ENCODE measurements at regions not wholly inside any gene's neighbourhood (a gene's known extent, or its start where the extent isn't known, plus 50 kb on each side); places are given as distances from the start of the nearest gene placed in this dataset.

GRCh38 chr4:149140841-149141240 is 674.8 kb downstream of the IQCM start:
- no peak overlapping the region for H3K27ac ChIP-seq
- H3K36me3 ChIP-seq, result no peaks in the 10 kb centered on the region
- H3K4me1 ChIP-seq, result no peaks in the 10 kb centered on the region
- no peak overlapping the region for H3K4me3 ChIP-seq
- no peaks in the 10 kb centered on the region for H3K27me3 ChIP-seq
- no peaks in the 10 kb centered on the region for H3K9me3 ChIP-seq
- H4K20me1 ChIP-seq, result no peaks in the 10 kb centered on the region
- H3K4me2 ChIP-seq, result no peak overlapping the region
- no peak overlapping the region for H3K9ac ChIP-seq
- no peak for TF ChIP-seq Cebpa-rat (IDR thresholded peaks at IDR 0.05)

GRCh38 chr4:149136951-149137620 is 678.6 kb downstream of the IQCM start:
- Histone ChIP-seq H3K27me3 (no peaks in the 10 kb centered on the region), H4K20me1 (no peaks in the 10 kb centered on the region), H3K4me2 (no peak overlapping the region), H3K9me3 (no peaks in the 10 kb centered on the region), H3K4me1 (no peaks in the 10 kb centered on the region), H3K36me3 (no peaks in the 10 kb centered on the region), H3K9ac (no peak overlapping the region), H3K4me3 (no peak overlapping the region), H3K27ac (no peak overlapping the region)
- TF ChIP-seq Cebpa-rat (IDR thresholded peaks at IDR 0.05), result no peak

DNA sequence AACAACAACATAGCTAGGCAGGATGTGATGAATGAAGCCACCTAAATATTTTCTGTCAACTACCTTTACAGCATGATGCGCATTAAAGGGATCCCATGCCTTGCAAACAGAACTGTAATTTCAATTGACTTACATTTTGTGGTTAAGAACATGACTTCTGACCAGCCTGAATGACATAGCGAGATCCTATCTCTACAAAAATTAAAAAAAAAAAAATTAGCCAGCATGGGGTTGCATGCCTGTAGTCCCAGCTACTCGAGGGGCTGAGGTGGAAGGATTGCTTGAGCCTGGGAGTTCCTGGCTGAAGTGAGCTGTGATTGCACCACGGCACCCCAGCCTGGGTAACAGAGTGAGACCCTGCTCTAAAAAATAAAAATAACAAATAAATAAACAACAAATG is 680.6 kb downstream of the IQCM start:
- Histone ChIP-seq H3K9ac (no peak overlapping the region), H3K27me3 (no peaks in the 10 kb centered on the region), H3K4me3 (no peak overlapping the region), H3K9me3 (no peaks in the 10 kb centered on the region), H3K4me1 (no peaks in the 10 kb centered on the region), H4K20me1 (no peaks in the 10 kb centered on the region), H3K36me3 (no peaks in the 10 kb centered on the region), H3K4me2 (no peak overlapping the region), H3K27ac (no peak overlapping the region)
- no peak for TF ChIP-seq Cebpa-rat (IDR thresholded peaks at IDR 0.05)

- Histone ChIP-seq H3K27ac (peak overlapping the region; percentile 24), H4K20me1 (no peaks in the 10 kb centered on the region), H3K9ac (no peak overlapping the region; the same call in 1 of the 2 replicates), H3K27me3 (no peaks in the 10 kb centered on the region), H3K4me1 (peaks cover 35% of the 10 kb centered on the region), H3K4me3 (peak overlapping the region; percentile 20; the same call in 1 of the 2 replicates), H3K9me3 (0 out of 2 replicates have a peak, but pooled peaks cover 5% of the 10 kb centered on the region), H3K4me2 (peak overlapping the region; percentile 71), H3K36me3 (no peaks in the 10 kb centered on the region)
- no peak for TF ChIP-seq Cebpa-rat (IDR thresholded peaks at IDR 0.05)
Observed at GRCh38 chr4:149121023-149121404, 678.8 kb upstream of the NR3C2 start.

GRCh38 chr4:149120331-149121022 is 678.3 kb upstream of the NR3C2 start:
- Histone ChIP-seq H3K4me3 (0 out of 2 replicates have a peak overlapping the region, but pooled peaks have one; percentile 20), H3K9me3 (0 out of 2 replicates have a peak, but pooled peaks cover 5% of the 10 kb centered on the region), H3K27me3 (no peaks in the 10 kb centered on the region), H3K4me2 (peak overlapping the region; percentile 71), H3K36me3 (no peaks in the 10 kb centered on the region), H3K4me1 (peaks cover 35% of the 10 kb centered on the region), H4K20me1 (no peaks in the 10 kb centered on the region), H3K9ac (no peak overlapping the region; the same call in 1 of the 2 replicates), H3K27ac (peak overlapping the region; percentile 38)
- TF ChIP-seq Cebpa-rat (IDR thresholded peaks at IDR 0.05), result no peak

- Histone ChIP-seq H3K27me3 (no peaks in the 10 kb centered on the region), H3K9me3 (0 out of 2 replicates have a peak, but pooled peaks cover 5% of the 10 kb centered on the region), H3K27ac (no peak overlapping the region), H3K4me2 (no peak overlapping the region), H3K4me3 (no peak overlapping the region), H3K36me3 (no peaks in the 10 kb centered on the region), H4K20me1 (no peaks in the 10 kb centered on the region), H3K4me1 (peaks cover 28% of the 10 kb centered on the region), H3K9ac (no peak overlapping the region)
- no peak for TF ChIP-seq Cebpa-rat (IDR thresholded peaks at IDR 0.05)
Observed at GRCh38 chr4:149116806-149117205, 674.6 kb upstream of the NR3C2 start.

GRCh38 chr4:149113804-149114430 is 671.7 kb upstream of the NR3C2 start:
- Histone ChIP-seq H3K27ac (no peak overlapping the region), H3K4me2 (no peak overlapping the region)

DNA sequence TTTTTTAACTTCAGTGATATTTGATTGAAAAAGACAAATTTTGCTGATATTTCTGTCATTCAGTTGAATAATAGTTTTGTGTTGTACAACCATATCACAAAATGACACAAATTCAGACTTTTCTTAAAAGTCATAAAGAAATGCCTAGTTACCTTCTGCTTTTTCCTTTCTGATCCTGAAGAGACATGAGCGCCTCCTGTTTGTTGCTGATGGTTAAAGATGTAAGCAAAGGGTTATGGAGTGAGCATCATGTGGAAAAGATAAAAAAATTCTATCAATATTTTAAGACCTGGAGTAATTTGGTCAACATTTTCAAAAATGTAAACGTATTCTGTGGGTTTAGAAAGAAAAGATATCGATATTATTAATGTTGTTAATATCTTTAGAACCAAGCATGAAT is 669.9 kb upstream of the NR3C2 start:
- no peaks in the 10 kb centered on the region for H3K36me3 ChIP-seq
- H3K4me3 ChIP-seq, result no peak overlapping the region
- no peak overlapping the region for H3K27ac ChIP-seq
- no peak overlapping the region for H3K9ac ChIP-seq
- no peaks in the 10 kb centered on the region for H3K27me3 ChIP-seq
- TF ChIP-seq Cebpa-rat (IDR thresholded peaks at IDR 0.05), result no peak
- H3K9me3 ChIP-seq, result no peaks in the 10 kb centered on the region
- no peak overlapping the region for H3K4me2 ChIP-seq
- H3K4me1 ChIP-seq, result no peaks in the 10 kb centered on the region
- no peaks in the 10 kb centered on the region for H4K20me1 ChIP-seq

More at GRCh38 chr4:149113804-149114430, 671.7 kb upstream of the NR3C2 start:
- no peak for TF ChIP-seq Cebpa-rat (IDR thresholded peaks at IDR 0.05)
- Histone ChIP-seq H3K27me3 (no peaks in the 10 kb centered on the region), H3K4me3 (no peak overlapping the region), H3K9ac (no peak overlapping the region), H3K36me3 (no peaks in the 10 kb centered on the region), H3K9me3 (0 out of 2 replicates have a peak, but pooled peaks cover 2% of the 10 kb centered on the region), H4K20me1 (no peaks in the 10 kb centered on the region), H3K4me1 (0 out of 2 replicates have a peak, but pooled peaks cover 1% of the 10 kb centered on the region)

DNA sequence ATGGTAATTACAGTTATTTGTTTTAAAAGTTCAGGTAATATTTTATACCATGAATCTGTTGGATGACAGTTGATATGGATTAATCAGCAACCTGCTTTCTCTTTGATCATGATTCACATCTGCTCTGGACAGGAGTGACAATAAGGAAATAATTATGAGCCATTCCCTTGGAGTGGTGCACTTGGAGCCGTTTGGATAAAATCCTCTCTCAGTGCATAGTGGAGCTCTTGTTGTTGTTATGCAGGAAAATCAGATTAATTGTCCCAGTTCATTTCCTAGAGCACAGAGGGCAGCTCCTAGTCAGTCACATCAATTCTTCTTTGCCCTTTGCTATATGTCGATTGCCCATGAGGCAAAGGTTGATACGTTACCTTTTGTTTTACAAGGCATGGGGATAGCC is 668.3 kb upstream of the NR3C2 start:
- Histone ChIP-seq H3K4me3 (no peak overlapping the region), H3K27me3 (no peaks in the 10 kb centered on the region), H3K9me3 (no peaks in the 10 kb centered on the region), H3K36me3 (no peaks in the 10 kb centered on the region), H3K4me2 (no peak overlapping the region), H3K4me1 (no peaks in the 10 kb centered on the region), H3K9ac (no peak overlapping the region), H3K27ac (no peak overlapping the region), H4K20me1 (no peaks in the 10 kb centered on the region)
- no peak for TF ChIP-seq Cebpa-rat (IDR thresholded peaks at IDR 0.05)

GRCh38 chr4:149108626-149109025 is 666.4 kb upstream of the NR3C2 start:
- Histone ChIP-seq H3K36me3 (no peaks in the 10 kb centered on the region), H3K4me3 (no peak overlapping the region), H3K27ac (no peak overlapping the region), H4K20me1 (no peaks in the 10 kb centered on the region), H3K4me2 (no peak overlapping the region), H3K4me1 (no peaks in the 10 kb centered on the region), H3K27me3 (no peaks in the 10 kb centered on the region), H3K9ac (no peak overlapping the region), H3K9me3 (no peaks in the 10 kb centered on the region)
- no peak for TF ChIP-seq Cebpa-rat (IDR thresholded peaks at IDR 0.05)
